Mesendoderm (in vitro differentiated cells): ENCODE measurements at regions not wholly inside any gene's neighbourhood (a gene's known extent, or its start where the extent isn't known, plus 50 kb on each side); places are given as distances from the start of the nearest gene placed in this dataset.

ENCODE experiments used
- DNase-seq: peaks from one replicate; pipeline ENCODE4 v3.0.0; 2013
- H2AK5ac ChIP-seq: 2 replicates; pipeline ENCODE4 v1.6.1; 2013; ENCODE audit warnings: low read length, inconsistent platforms
- H2BK120ac ChIP-seq: 2 replicates; pipeline ENCODE4 v1.6.1; 2013; ENCODE audit warnings: low read depth, mild to moderate bottlenecking, low read length, moderate library complexity, mixed read lengths
- H2BK15ac ChIP-seq: replicated peaks from 2 replicates; pipeline ENCODE4 v1.6.1; 2013; ENCODE audit warnings: low read depth, mild to moderate bottlenecking, moderate library complexity
- H2BK5ac ChIP-seq: 2 replicates; pipeline ENCODE4 v1.6.1; 2013; ENCODE audit warnings: low read length, inconsistent platforms
- H3K18ac ChIP-seq: 2 replicates; pipeline ENCODE4 v1.6.1; 2013; ENCODE audit warnings: mild to moderate bottlenecking, low read length, mixed read lengths
- H3K23ac ChIP-seq: one replicate; pipeline ENCODE4 v1.6.1; 2013; ENCODE audit warnings: low read length
- H3K27ac ChIP-seq: 2 replicates; pipeline ENCODE4 v1.5.1; 2013; ENCODE audit warnings: low read depth, mild to moderate bottlenecking, inconsistent platforms, low read length, moderate library complexity
- H3K27me3 ChIP-seq: 2 replicates; pipeline ENCODE4 v1.6.1; 2013; ENCODE audit warnings: low read length, control low read depth, mild to moderate bottlenecking, inconsistent platforms; ENCODE audit not compliant: insufficient read depth, poor library complexity
- H3K36me3 ChIP-seq: 2 replicates; pipeline ENCODE4 v1.6.1; 2013; ENCODE audit warnings: low read length, inconsistent platforms; ENCODE audit not compliant: control insufficient read depth, insufficient read depth
- H3K4ac ChIP-seq: one replicate; pipeline ENCODE4 v1.6.1; 2013; ENCODE audit warnings: low read depth, mild to moderate bottlenecking, low read length, moderate library complexity
- H3K4me1 ChIP-seq: 2 replicates; pipeline ENCODE4 v1.6.1; 2013; ENCODE audit warnings: low read depth, low read length, inconsistent platforms; ENCODE audit not compliant: control insufficient read depth
- H3K4me2 ChIP-seq: 2 replicates; pipeline ENCODE4 v1.6.1; 2013; ENCODE audit warnings: low read length
- H3K4me3 ChIP-seq: 2 replicates; pipeline ENCODE4 v1.5.1; 2013; ENCODE audit warnings: mild to moderate bottlenecking, low read length
- H3K56ac ChIP-seq: one replicate; pipeline ENCODE4 v1.6.1; 2013; ENCODE audit warnings: low read length
- H3K79me1 ChIP-seq: 2 replicates; pipeline ENCODE4 v1.6.1; 2013; ENCODE audit warnings: low read length, inconsistent platforms
- H3K79me2 ChIP-seq: 2 replicates; pipeline ENCODE4 v1.6.1; 2013; ENCODE audit warnings: mild to moderate bottlenecking, low read length; ENCODE audit not compliant: control insufficient read depth, insufficient read depth
- H3K9ac ChIP-seq: 2 replicates; pipeline ENCODE4 v1.6.1; 2013; ENCODE audit warnings: low read length, inconsistent platforms
- H4K5ac ChIP-seq: one replicate; pipeline ENCODE4 v1.6.1; 2013; ENCODE audit warnings: low read length
- H4K8ac ChIP-seq: one replicate; pipeline ENCODE4 v1.6.1; 2013; ENCODE audit warnings: low read depth, mild to moderate bottlenecking, control low read depth, low read length, moderate library complexity
- WGBS: extraction: QIAGEN DNeasy Blood & Tissue Kit; methylation state at CpG from one replicate; pipeline ENCODE4 v1.1.7; 2013; ENCODE audit warnings: low lambda C conversion rate, missing lambda C conversion rate; ENCODE audit not compliant: insufficient coverage; ENCODE audit errors: extremely low coverage; 5-methylcytosine and 5-hydroxymethylcytosine counted together

DNA sequence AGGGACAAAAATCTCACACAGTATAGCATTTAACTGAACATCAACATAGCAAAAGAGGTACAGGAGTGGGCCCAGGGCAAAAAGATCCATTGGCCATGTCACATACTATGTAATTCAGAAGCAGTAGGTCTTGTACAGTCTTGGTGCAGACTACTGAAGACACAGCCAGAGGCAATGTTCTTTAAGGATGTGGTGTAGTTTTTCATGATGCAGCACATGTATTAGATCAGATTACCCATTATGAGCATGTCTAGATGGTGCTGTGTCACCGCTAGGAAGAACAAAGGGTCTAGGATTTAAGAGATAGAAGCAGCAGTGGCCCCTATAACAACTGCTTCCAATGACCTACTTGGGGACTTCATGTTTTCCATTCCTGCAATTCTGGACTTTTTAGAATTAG is 610.4 kb upstream of the MEF2C start:
- no peaks in the 10 kb centered on the region for H3K36me3 ChIP-seq
- H3K4ac ChIP-seq: no peak overlapping the region
- H3K27me3 ChIP-seq: no peaks in the 10 kb centered on the region
- no peak overlapping the region for H2BK15ac ChIP-seq
- no peak for DNase-seq
- no peak overlapping the region for H4K8ac ChIP-seq
- no peak overlapping the region for H3K4me3 ChIP-seq
- H2AK5ac ChIP-seq: no peak overlapping the region
- no peak overlapping the region for H3K56ac ChIP-seq
- no peak overlapping the region for H3K18ac ChIP-seq
- no peak overlapping the region for H3K4me2 ChIP-seq
- no CpG with 5 or more reads among the region's 1 CpG for WGBS
- no peaks in the 10 kb centered on the region for H3K79me2 ChIP-seq
- no peak overlapping the region for H2BK120ac ChIP-seq
- H2BK5ac ChIP-seq: no peak overlapping the region
- no peaks in the 10 kb centered on the region for H3K79me1 ChIP-seq
- no peak overlapping the region for H3K9ac ChIP-seq
- H4K5ac ChIP-seq: no peak overlapping the region
- H3K4me1 ChIP-seq: no peaks in the 10 kb centered on the region
- no peak overlapping the region for H3K23ac ChIP-seq
- no peak overlapping the region for H3K27ac ChIP-seq

DNA sequence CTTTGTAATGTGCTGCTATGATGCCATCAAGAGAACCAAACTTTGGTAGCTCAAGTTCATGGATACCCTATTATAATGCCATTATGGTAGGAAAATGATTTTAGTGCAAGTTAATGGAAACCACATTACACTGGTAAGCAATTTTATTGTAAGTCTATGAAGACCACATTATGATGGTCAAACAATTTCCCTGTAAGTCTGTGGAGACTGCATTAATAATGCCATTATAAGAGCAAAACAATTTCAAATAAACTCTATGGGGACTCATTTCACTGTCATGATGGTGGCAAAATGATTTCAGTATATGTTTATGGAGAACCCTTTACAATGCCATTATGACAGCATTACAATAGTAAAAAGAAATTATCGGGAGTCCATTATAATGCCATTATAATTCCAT is 602.0 kb upstream of the MEF2C start:
- no peaks in the 10 kb centered on the region for H3K27me3 ChIP-seq

DNA sequence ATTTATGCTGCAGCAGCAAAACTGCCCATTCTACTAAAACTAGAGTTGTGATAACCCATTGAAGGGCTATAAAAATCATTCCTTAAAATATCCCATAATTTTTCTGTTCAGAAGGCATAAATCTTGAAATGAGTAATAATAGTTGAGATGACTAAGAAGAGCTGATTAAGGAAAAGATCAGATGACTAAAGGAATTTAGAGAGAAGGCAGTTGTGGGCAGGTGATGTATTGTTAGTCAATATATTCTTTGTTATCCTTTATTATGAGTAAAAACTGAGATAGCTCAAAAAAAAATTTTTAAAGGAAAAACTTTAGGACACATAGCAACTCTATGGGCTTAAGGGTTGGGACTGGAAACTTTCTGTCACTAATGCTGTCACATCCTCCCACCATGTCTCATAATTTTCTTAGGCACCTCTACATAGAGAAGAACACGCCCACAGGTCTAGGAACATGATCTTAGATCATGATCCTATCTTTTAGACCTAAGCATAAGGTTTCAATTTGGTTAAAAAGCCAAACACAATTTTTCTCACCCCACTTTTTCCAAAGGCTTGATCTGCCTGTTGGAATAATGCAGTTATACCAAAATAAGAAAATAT is 597.5 kb upstream of the MEF2C start:
- H3K79me1 ChIP-seq: no peaks in the 10 kb centered on the region
- H3K4ac ChIP-seq: no peak overlapping the region
- H3K4me2 ChIP-seq: no peak overlapping the region
- no peak overlapping the region for H3K56ac ChIP-seq
- no peaks in the 10 kb centered on the region for H3K4me1 ChIP-seq
- no peak overlapping the region for H2AK5ac ChIP-seq
- H3K9ac ChIP-seq: no peak overlapping the region
- no peak overlapping the region for H3K27ac ChIP-seq
- H2BK5ac ChIP-seq: no peak overlapping the region
- H3K23ac ChIP-seq: no peak overlapping the region
- H4K8ac ChIP-seq: no peak overlapping the region
- H3K27me3 ChIP-seq: no peaks in the 10 kb centered on the region
- no CpG with 5 or more reads among the region's 1 CpG for WGBS
- no peaks in the 10 kb centered on the region for H3K36me3 ChIP-seq
- no peak overlapping the region for H2BK120ac ChIP-seq
- H3K79me2 ChIP-seq: no peaks in the 10 kb centered on the region
- no peak overlapping the region for H3K18ac ChIP-seq
- no peak for DNase-seq
- no peak overlapping the region for H2BK15ac ChIP-seq
- no peak overlapping the region for H3K4me3 ChIP-seq
- no peak overlapping the region for H4K5ac ChIP-seq

More for the DNA sequence above, 602.0 kb upstream of the MEF2C start:
- H3K4ac ChIP-seq: no peak overlapping the region
- H3K79me1 ChIP-seq: no peaks in the 10 kb centered on the region
- no peaks in the 10 kb centered on the region for H3K4me1 ChIP-seq
- H4K5ac ChIP-seq: no peak overlapping the region
- H3K4me2 ChIP-seq: no peak overlapping the region
- no peaks in the 10 kb centered on the region for H3K79me2 ChIP-seq
- no peak overlapping the region for H2BK5ac ChIP-seq
- no peak overlapping the region for H3K56ac ChIP-seq
- no CpG with 5 or more reads among the region's 1 CpG for WGBS
- no peak overlapping the region for H4K8ac ChIP-seq
- H3K4me3 ChIP-seq: no peak overlapping the region
- no peak overlapping the region for H2BK15ac ChIP-seq
- no peak for DNase-seq
- H3K36me3 ChIP-seq: no peaks in the 10 kb centered on the region
- no peak overlapping the region for H2AK5ac ChIP-seq
- no peak overlapping the region for H2BK120ac ChIP-seq
- no peak overlapping the region for H3K9ac ChIP-seq
- H3K23ac ChIP-seq: no peak overlapping the region
- H3K18ac ChIP-seq: no peak overlapping the region
- H3K27ac ChIP-seq: no peak overlapping the region

GRCh38 chr5:89478851-89479250 is 595.9 kb upstream of the MEF2C start:
- no peak for DNase-seq
- H3K4me1 ChIP-seq: no peaks in the 10 kb centered on the region
- WGBS: no CpG with 5 or more reads among the region's 1 CpG
- no peak overlapping the region for H4K5ac ChIP-seq
- no peaks in the 10 kb centered on the region for H3K36me3 ChIP-seq
- no peak overlapping the region for H3K9ac ChIP-seq
- no peak overlapping the region for H3K27ac ChIP-seq
- H4K8ac ChIP-seq: no peak overlapping the region
- no peak overlapping the region for H3K56ac ChIP-seq
- H3K18ac ChIP-seq: no peak overlapping the region
- H3K4me3 ChIP-seq: no peak overlapping the region
- H3K79me1 ChIP-seq: no peaks in the 10 kb centered on the region
- no peaks in the 10 kb centered on the region for H3K27me3 ChIP-seq
- H2BK15ac ChIP-seq: no peak overlapping the region
- no peaks in the 10 kb centered on the region for H3K79me2 ChIP-seq
- H2AK5ac ChIP-seq: no peak overlapping the region
- no peak overlapping the region for H3K4me2 ChIP-seq
- H2BK120ac ChIP-seq: no peak overlapping the region
- H3K4ac ChIP-seq: no peak overlapping the region
- no peak overlapping the region for H2BK5ac ChIP-seq
- H3K23ac ChIP-seq: no peak overlapping the region

GRCh38 chr5:89473196-89473595 is 590.2 kb upstream of the MEF2C start:
- no peak overlapping the region for H3K56ac ChIP-seq
- H2BK5ac ChIP-seq: no peak overlapping the region
- H3K4me1 ChIP-seq: no peaks in the 10 kb centered on the region
- H3K36me3 ChIP-seq: no peaks in the 10 kb centered on the region
- no peak overlapping the region for H3K18ac ChIP-seq
- no peak overlapping the region for H3K4me3 ChIP-seq
- H4K8ac ChIP-seq: no peak overlapping the region
- no peaks in the 10 kb centered on the region for H3K79me2 ChIP-seq
- WGBS: no CpG with 5 or more reads among the region's 3 CpGs
- no peak overlapping the region for H2BK15ac ChIP-seq
- H3K79me1 ChIP-seq: no peaks in the 10 kb centered on the region
- no peak overlapping the region for H2AK5ac ChIP-seq
- H3K27me3 ChIP-seq: no peaks in the 10 kb centered on the region
- DNase-seq: no peak
- no peak overlapping the region for H4K5ac ChIP-seq
- H3K4ac ChIP-seq: no peak overlapping the region
- no peak overlapping the region for H2BK120ac ChIP-seq
- H3K4me2 ChIP-seq: no peak overlapping the region
- H3K27ac ChIP-seq: no peak overlapping the region
- no peak overlapping the region for H3K23ac ChIP-seq
- H3K9ac ChIP-seq: no peak overlapping the region

- H3K36me3 ChIP-seq: no peaks in the 10 kb centered on the region
- DNase-seq: no peak
- H3K9ac ChIP-seq: no peak overlapping the region
- no peaks in the 10 kb centered on the region for H3K4me1 ChIP-seq
- no peak overlapping the region for H4K5ac ChIP-seq
- no peak overlapping the region for H3K4me3 ChIP-seq
- no peak overlapping the region for H3K4ac ChIP-seq
- H2BK15ac ChIP-seq: no peak overlapping the region
- H4K8ac ChIP-seq: no peak overlapping the region
- no peak overlapping the region for H3K27ac ChIP-seq
- no peak overlapping the region for H2BK120ac ChIP-seq
- H3K27me3 ChIP-seq: no peaks in the 10 kb centered on the region
- H3K79me2 ChIP-seq: no peaks in the 10 kb centered on the region
- H2AK5ac ChIP-seq: no peak overlapping the region
- no peak overlapping the region for H3K56ac ChIP-seq
- no peak overlapping the region for H3K18ac ChIP-seq
- no peaks in the 10 kb centered on the region for H3K79me1 ChIP-seq
- WGBS: no CpG with 5 or more reads among the region's 1 CpG
- no peak overlapping the region for H3K4me2 ChIP-seq
- no peak overlapping the region for H2BK5ac ChIP-seq
- H3K23ac ChIP-seq: no peak overlapping the region
These were observed 588.6 kb upstream of the MEF2C start for GRCh38 chr5:89471541-89471940.
